Endothelial cell of umbilical vein (primary cell): ENCODE measurements at regions not wholly inside any gene's neighbourhood (a gene's known extent, or its start where the extent isn't known, plus 50 kb on each side); places are given as distances from the start of the nearest gene placed in this dataset.
"Not testable (repeated sequence)": the region's sequence is repeated elsewhere in the genome, so short reads cannot be mapped to it uniquely, and the experiment has no call there.

Experiments
- BruUV-seq: library from RNA; stranded (reverse); fragments of 400-500 nt; replicated peaks from 2 replicates; lab custom pipeline; 2021; lab: Mats Ljungman, UMichigan
- CTCF ChIA-PET: fragments of 300-600, 350-600 bp; sonication (Branson Sonifier 250); formaldehyde crosslinking; loops from one replicate; lab custom pipeline; 2021; ENCODE audit warnings: antibody characterized with exemption, inconsistent platforms; lab: Charles Lee
- POLR2A ChIA-PET: fragments of 300-600, 350-600 bp; sonication (Branson Sonifier 250); formaldehyde crosslinking; loops from one replicate; lab custom pipeline; 2021; ENCODE audit warnings: antibody characterized with exemption, inconsistent platforms; lab: Charles Lee
- DNase-seq: peaks from one replicate; pipeline ENCODE4 v3.0.0-alpha.2; 2011; ENCODE audit warnings: low read depth, low spot score
- FAIRE-seq: peaks from 2 replicates; lab custom pipeline; 2011; peaks lifted over from hg19 to GRCh38; lab: Jason Lieb, UNC
- H2AFZ ChIP-seq: 2 replicates; pipeline ENCODE4 v1.6.0; 2012; ENCODE audit warnings: low read depth, low read length, control low read depth, inconsistent platforms
- H3K27ac ChIP-seq: 2 replicates; pipeline ENCODE4 v1.5.1; 2011; ENCODE audit warnings: low read depth, mild to moderate bottlenecking, control low read depth, low read length, moderate library complexity; ENCODE audit not compliant: insufficient read depth
- H3K27me3 ChIP-seq, 2 experiments: 2 replicates each; pipeline versions ENCODE4 v1.6.0 to v1.6.1; 2011; ENCODE audit warnings: low read length in 2 of 2, mixed read lengths in 1 of 2; ENCODE audit not compliant: control insufficient read depth in 2 of 2, insufficient read depth in 2 of 2
- H3K36me3 ChIP-seq, 2 experiments: 2 replicates in 1 of 2; 3 replicates in 1 of 2; pipeline ENCODE4 v1.5.1; 2011; ENCODE audit warnings: low read length in 2 of 2, mild to moderate bottlenecking in 1 of 2, moderate library complexity in 1 of 2; ENCODE audit not compliant: control insufficient read depth in 2 of 2, insufficient read depth in 2 of 2; ENCODE audit errors: extremely low read depth in 1 of 2
- H3K4me1 ChIP-seq: 3 replicates; pipeline ENCODE4 v1.5.1; 2011; ENCODE audit warnings: mild to moderate bottlenecking, low read length; ENCODE audit not compliant: control insufficient read depth, insufficient read depth; ENCODE audit errors: extremely low read depth
- H3K4me2 ChIP-seq: 2 replicates; pipeline ENCODE4 v1.6.1; 2011; ENCODE audit warnings: low read length, control low read depth, mixed read lengths; ENCODE audit not compliant: insufficient read depth
- H3K4me3 ChIP-seq, 3 experiments: fragments of 200-600 bp in 1 of 3; sonication (generic), shearing (Covaris generic) in 1 of 3; replicated peaks in 1 of 3; 2 replicates each; pipeline ENCODE4 v1.5.1; 2011 to 2016; ENCODE audit warnings: control low read depth in 3 of 3, low read length in 3 of 3, mild to moderate bottlenecking in 2 of 3, inconsistent platforms in 1 of 3, low read depth in 1 of 3, moderate library complexity in 1 of 3; ENCODE audit not compliant: insufficient read depth in 1 of 3
- H3K79me2 ChIP-seq: 2 replicates; pipeline ENCODE4 v1.6.0; 2012; ENCODE audit warnings: low read length, inconsistent platforms; ENCODE audit not compliant: control insufficient read depth, insufficient read depth
- H3K9ac ChIP-seq: replicated peaks from 2 replicates; pipeline ENCODE3; 2011; ENCODE audit warnings: low read length, control low read depth; ENCODE audit not compliant: insufficient read depth; ENCODE audit errors: extremely low read depth
- H3K9me1 ChIP-seq: replicated peaks from 3 replicates; pipeline ENCODE4 v1.6.0; 2011; ENCODE audit warnings: mild to moderate bottlenecking, low read length; ENCODE audit not compliant: control insufficient read depth, insufficient read depth; ENCODE audit errors: extremely low read depth
- H3K9me3 ChIP-seq: replicated peaks from 2 replicates; pipeline ENCODE4 v1.5.1; 2012; ENCODE audit warnings: low read length, inconsistent platforms; ENCODE audit not compliant: control insufficient read depth, insufficient read depth
- H4K20me1 ChIP-seq: replicated peaks from 2 replicates; pipeline ENCODE3; 2011; ENCODE audit warnings: mild to moderate bottlenecking, low read length; ENCODE audit not compliant: control insufficient read depth, insufficient read depth; ENCODE audit errors: extremely low read depth
- CTCF ChIP-seq, 2 donors: IDR thresholded peaks; 1 replicate in 1 of 2; 2 replicates in 1 of 2; pipeline ENCODE4 v1.5.1; 2011; ENCODE audit warnings: low read length in 2 of 2, mild to moderate bottlenecking in 2 of 2, moderate library complexity in 2 of 2, control low read depth in 1 of 2, inconsistent platforms in 1 of 2, low read depth in 1 of 2; ENCODE audit not compliant: insufficient read depth in 1 of 2; ENCODE audit errors: extremely low read depth in 1 of 2
- EZH2 ChIP-seq: IDR thresholded peaks from 2 replicates; pipeline ENCODE4 v1.6.1; 2012; ENCODE audit warnings: borderline replicate concordance, low read depth, mild to moderate bottlenecking, moderate library complexity, low read length, inconsistent platforms; ENCODE audit not compliant: severe bottlenecking
- FOS ChIP-seq: IDR thresholded peaks from 2 replicates; pipeline ENCODE4 v1.6.1; 2011; ENCODE audit warnings: mild to moderate bottlenecking, low read length, moderate library complexity, borderline replicate concordance; ENCODE audit not compliant: insufficient read depth
- GATA2 ChIP-seq: IDR thresholded peaks from 2 replicates; pipeline ENCODE4 v1.7.0; 2011; ENCODE audit warnings: low read depth, mild to moderate bottlenecking, moderate library complexity, mixed read lengths, low read length; ENCODE audit not compliant: insufficient read length, insufficient read depth
- JUN ChIP-seq: IDR thresholded peaks from 2 replicates; pipeline ENCODE4 v1.6.1; 2011; ENCODE audit warnings: borderline replicate concordance, low read depth; ENCODE audit not compliant: insufficient read length, insufficient read depth
- MAX ChIP-seq: IDR thresholded peaks from 2 replicates; pipeline ENCODE4 v1.6.1; 2011; ENCODE audit not compliant: insufficient read depth, insufficient read length
- MYC ChIP-seq: IDR thresholded peaks from one replicate; pipeline ENCODE4 v1.6.1; 2011; ENCODE audit warnings: mild to moderate bottlenecking, low read depth, low read length
- POLR2A ChIP-seq: IDR thresholded peaks from 2 replicates; pipeline ENCODE4 v1.6.1; 2012; ENCODE audit warnings: low read depth, mild to moderate bottlenecking, control low read depth, low read length
- POLR2AphosphoS5 ChIP-seq: IDR thresholded peaks from 2 replicates; pipeline ENCODE4 v1.6.1; 2012; ENCODE audit warnings: low read depth, mild to moderate bottlenecking, control low read depth, low read length, moderate library complexity; ENCODE audit not compliant: insufficient read depth
- dilution Hi-C: fragments of 300-500 bp; cut with MboI; formaldehyde crosslinking; loops from one replicate; pipeline ENCODE4 v1.15.0; 2019; ENCODE audit warnings: low sequenced_read_pairs; ENCODE audit not compliant: extremely low pct_ligation_motif_present
- intact Hi-C: fragments of 100-400 bp; cut with micrococcal nuclease; formaldehyde crosslinking; loops from one replicate; pipeline ENCODE4 v1.10.0; 2022

- no peaks in the 10 kb centered on the region for H3K27me3 ChIP-seq
- H3K27ac ChIP-seq, result no peak overlapping the region
- no peaks in the 10 kb centered on the region for H3K4me1 ChIP-seq
Measured at GRCh38 chr2:53114582-53114981, 653.0 kb upstream of the CHAC2 start.

GRCh38 chr2:53112408-53112807, 655.2 kb upstream of the CHAC2 start:
- H3K27me3 ChIP-seq, H2AFZ ChIP-seq, H3K79me2 ChIP-seq, CTCF ChIA-PET, FAIRE-seq, intact Hi-C loops, H3K4me1 ChIP-seq, BruUV-seq, H3K4me2 ChIP-seq, POLR2A ChIA-PET, H3K9me1 ChIP-seq, DNase-seq, H3K4me3 ChIP-seq, H3K9me3 ChIP-seq, H3K9ac ChIP-seq, H3K27ac ChIP-seq, dilution Hi-C loops, H4K20me1 ChIP-seq, H3K36me3 ChIP-seq: not testable (repeated sequence)

More at GRCh38 chr2:53114582-53114981, 653.0 kb upstream of the CHAC2 start:
- DNase-seq (no peak), FAIRE-seq (no peak)
- H3K9me1 ChIP-seq, result no peaks in the 10 kb centered on the region
- no peaks in the 10 kb centered on the region for H3K36me3 ChIP-seq
- H3K9me3 ChIP-seq, result no peaks in the 10 kb centered on the region
- H3K9ac ChIP-seq, result no peak overlapping the region
- H3K4me2 ChIP-seq, result no peak overlapping the region
- H3K4me3 ChIP-seq, result no peak overlapping the region
- TF ChIP-seq POLR2A, result no peak
- no peak for TF ChIP-seq JUN
- TF ChIP-seq CTCF (IDR thresholded peaks at IDR 0.05; ENCODE audit: extremely low read depth in 1 of 2, insufficient read depth in 1 of 2, low read depth in 1 of 2, low read length in 2 of 2), result no peak
- TF ChIP-seq MYC, result no peak
- no peak for TF ChIP-seq MAX
- TF ChIP-seq FOS, result no peak
- TF ChIP-seq GATA2, result no peak
- no peak for TF ChIP-seq EZH2
- TF ChIP-seq POLR2AphosphoS5, result no peak
- no peaks in the 10 kb centered on the region for H3K79me2 ChIP-seq
- ChIA-PET CTCF (no interaction called here), POLR2A (no interaction called here)
- BruUV-seq, result no TSS peak
- intact Hi-C loops, result no loop called here
- no peaks in the 10 kb centered on the region for H4K20me1 ChIP-seq
- no peak overlapping the region for H2AFZ ChIP-seq
- dilution Hi-C loops, result no loop called here
